K562 (cell line): ENCODE measurements at regions not wholly inside any gene's neighbourhood (a gene's known extent, or its start where the extent isn't known, plus 50 kb on each side); places are given as distances from the start of the nearest gene placed in this dataset.

Experiments
- ATAC-seq: fragments of 200-7000 bp; cut with Tn5 transposase; 3 replicates; pipeline ENCODE4 v1.9.1; 2020; ENCODE audit warnings: moderate library complexity
- BruUV-seq: library from RNA; stranded (reverse); fragments of 400-500 nt; replicated peaks from 2 replicates; lab custom pipeline; 2021; lab: Mats Ljungman, UMichigan
- CTCF ChIA-PET: fragments of 300-600 bp; formaldehyde crosslinking; extraction: SDS; loops from one replicate; lab custom pipeline; 2021; ENCODE audit warnings: low intra/inter-chr PET ratio; lab: Yijun Ruan, JAX
- POLR2A ChIA-PET: fragments of 300-600, 350-650 bp; sonication (Branson Sonifier 250); formaldehyde crosslinking; extraction: SDS; loops from one replicate; lab custom pipeline; 2021; ENCODE audit warnings: antibody characterized with exemption, inconsistent platforms; lab: Yijun Ruan, JAX
- DNase-seq, 4 experiments: peaks; one replicate each; pipeline versions ENCODE4 v3.0.0 to v3.0.0-alpha.2; 2011 to 2018; ENCODE audit warnings: low spot score in 3 of 4, mixed read lengths in 3 of 4; ENCODE audit errors: extremely low read depth in 1 of 4
- FAIRE-seq: peaks from 2 replicates; lab custom pipeline; 2011; peaks lifted over from hg19 to GRCh38; lab: Jason Lieb, UNC
- H2AFZ ChIP-seq: 2 replicates; pipeline ENCODE4 v1.6.0; 2011; ENCODE audit warnings: low read depth, low read length, control low read depth, inconsistent platforms
- H3K27ac ChIP-seq: fragments of 200-600 bp; 3 replicates; pipeline ENCODE4 v1.8.0; 2011; ENCODE audit warnings: low read depth, mild to moderate bottlenecking, control low read depth, inconsistent platforms, low read length, moderate library complexity, mixed read lengths; ENCODE audit errors: extremely low read depth
- H3K27me3 ChIP-seq, 2 experiments: fragments of 300-600 bp in 1 of 2; 2 replicates in 1 of 2; 3 replicates in 1 of 2; pipeline versions ENCODE4 v1.6.0 to v1.8.0; 2011; ENCODE audit warnings: inconsistent platforms in 2 of 2, low read length in 2 of 2, mild to moderate bottlenecking in 1 of 2, mixed read lengths in 1 of 2, moderate library complexity in 1 of 2; ENCODE audit not compliant: control insufficient read depth in 2 of 2, insufficient read depth in 2 of 2
- H3K36me3 ChIP-seq: fragments of 300-600 bp; 3 replicates; pipeline ENCODE4 v1.8.0; 2011; ENCODE audit warnings: mild to moderate bottlenecking, low read length, inconsistent platforms; ENCODE audit not compliant: control insufficient read depth, insufficient read depth
- H3K4me1 ChIP-seq, 2 experiments: fragments of 200-600 bp in 1 of 2; replicated peaks in 1 of 2; 2 replicates in 1 of 2; 3 replicates in 1 of 2; pipeline versions ENCODE4 v1.5.1 to v1.8.0; 2011; ENCODE audit warnings: inconsistent platforms in 2 of 2, low read length in 2 of 2, mild to moderate bottlenecking in 1 of 2, mixed read lengths in 1 of 2, moderate library complexity in 1 of 2; ENCODE audit not compliant: control insufficient read depth in 2 of 2, insufficient read depth in 2 of 2
- H3K4me2 ChIP-seq: 2 replicates; pipeline ENCODE4 v1.6.1; 2011; ENCODE audit warnings: low read length, control low read depth, inconsistent platforms, mixed read lengths; ENCODE audit not compliant: insufficient read depth
- H3K4me3 ChIP-seq: fragments of 200-600 bp; sonication (generic), shearing (Covaris generic); 2 replicates; pipeline ENCODE4 v1.5.1; 2016; ENCODE audit warnings: control low read depth, inconsistent platforms
- H3K79me2 ChIP-seq: fragments of 200-600 bp; 3 replicates; pipeline ENCODE4 v1.8.0; 2011; ENCODE audit warnings: low read length, inconsistent platforms; ENCODE audit not compliant: control insufficient read depth, insufficient read depth
- H3K9ac ChIP-seq, 2 experiments: 2 replicates each; pipeline versions ENCODE4 v1.6.0 to v1.6.1; 2011; ENCODE audit warnings: low read depth in 2 of 2, low read length in 2 of 2, control low read depth in 1 of 2, inconsistent platforms in 1 of 2, mild to moderate bottlenecking in 1 of 2, mixed read lengths in 1 of 2; ENCODE audit not compliant: insufficient read depth in 1 of 2
- H3K9me1 ChIP-seq: one replicate; pipeline ENCODE4 v1.6.0; 2011; ENCODE audit warnings: inconsistent platforms, mild to moderate bottlenecking, low read length, moderate library complexity; ENCODE audit not compliant: control insufficient read depth, insufficient read depth
- H3K9me3 ChIP-seq: replicated peaks from 2 replicates; pipeline ENCODE4 v1.5.1; 2011; ENCODE audit warnings: low read depth, low read length, inconsistent platforms; ENCODE audit not compliant: control insufficient read depth, insufficient read depth
- H4K20me1 ChIP-seq: replicated peaks from 2 replicates; pipeline ENCODE4 v1.6.1; 2011; ENCODE audit warnings: low read length, inconsistent platforms, mixed read lengths; ENCODE audit not compliant: control insufficient read depth, insufficient read depth
- C11orf30 ChIP-seq: fragments of 450-650 bp; IDR thresholded peaks from 2 replicates; pipeline ENCODE4 v1.6.1; 2016; ENCODE audit warnings: low read depth, mild to moderate bottlenecking
- CBX5 ChIP-seq: IDR thresholded peaks from 2 replicates; pipeline ENCODE4 v1.6.1; 2014; ENCODE audit warnings: low read depth, borderline replicate concordance
- DDX20 ChIP-seq: fragments of 450-650 bp; IDR thresholded peaks from 2 replicates; pipeline ENCODE4 v1.6.1; 2016; ENCODE audit warnings: missing genetic modification characterization, low read depth, mild to moderate bottlenecking, missing compliant biosample characterization, moderate library complexity
- MAFG ChIP-seq: fragments of 450-650 bp; conservative IDR thresholded peaks from 2 replicates; pipeline ENCODE4 v1.6.1; 2016; ENCODE audit warnings: missing genetic modification characterization, missing compliant biosample characterization
- ZNF316 ChIP-seq: fragments of 450-650 bp; IDR thresholded peaks from 2 replicates; pipeline ENCODE4 v1.6.1; 2016
- ZNF354B ChIP-seq: fragments of 250-450 bp; sonication (Bioruptor Pico); IDR thresholded peaks from 2 replicates; pipeline ENCODE4 v1.4.0; 2020
- WGBS: fragments of 100-300 bp; shearing (Covaris generic); methylation state at CpG from one replicate; pipeline ENCODE4 v1.1.6; 2016; ENCODE audit warnings: low coverage, mixed read lengths; ENCODE audit not compliant: insufficient coverage; ENCODE audit errors: missing lambda C conversion rate; 5-methylcytosine and 5-hydroxymethylcytosine counted together
- in situ Hi-C: fragments of 300-500 bp; cut with MboI; formaldehyde crosslinking; loops from 4 replicates; pipeline ENCODE4 v1.15.0; 2018; ENCODE audit warnings: inconsistent platforms, mixed read lengths
- intact Hi-C: fragments of 100-400 bp; cut with micrococcal nuclease; formaldehyde crosslinking; loops from 2 replicates; pipeline ENCODE4 v1.14.2; 2022
- TF ChIP-seq, protein P1 (sequence below): sonication (generic); formaldehyde crosslinking; IDR thresholded peaks from 2 replicates; pipeline ENCODE4 v1.8.0; 2022; ENCODE audit warnings: missing genetic modification reagents, mild to moderate bottlenecking, moderate library complexity, borderline replicate concordance

DNA sequence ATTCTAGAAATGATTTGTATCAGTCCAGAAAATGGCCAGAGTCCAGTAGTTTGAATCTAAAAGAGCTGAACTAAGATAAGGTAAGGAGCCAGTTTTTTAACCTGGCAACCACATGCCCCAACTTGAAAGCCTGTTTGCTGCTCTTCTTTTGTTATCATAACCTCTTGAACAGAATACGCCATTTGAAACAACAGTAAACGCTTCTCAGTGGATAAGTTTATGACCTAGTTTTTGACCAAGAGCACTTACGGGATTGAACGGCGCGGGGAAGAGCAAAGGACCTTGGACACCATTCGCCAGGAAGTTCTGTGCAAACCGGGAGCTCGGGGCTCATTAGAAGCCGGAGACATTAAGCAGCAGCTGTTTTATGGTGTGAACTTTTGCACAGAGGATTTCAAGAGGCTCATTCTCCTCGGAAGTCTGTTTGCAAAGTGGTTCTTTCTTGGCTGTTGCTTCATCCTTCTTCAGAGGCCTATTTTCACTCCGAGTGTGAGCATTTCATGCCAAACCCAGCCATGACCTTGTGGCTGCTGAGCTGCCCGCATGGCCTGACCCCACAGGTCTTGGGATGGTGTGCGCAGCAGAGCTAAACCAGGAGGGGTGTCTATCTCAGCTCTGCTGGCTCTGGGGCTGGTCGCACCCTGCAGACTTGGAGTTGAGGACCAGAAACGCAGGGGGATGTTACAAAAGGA, 215.1 kb downstream of the SOX4 start (continued):
- TF ChIP-seq CBX5, result no peak

DNA sequence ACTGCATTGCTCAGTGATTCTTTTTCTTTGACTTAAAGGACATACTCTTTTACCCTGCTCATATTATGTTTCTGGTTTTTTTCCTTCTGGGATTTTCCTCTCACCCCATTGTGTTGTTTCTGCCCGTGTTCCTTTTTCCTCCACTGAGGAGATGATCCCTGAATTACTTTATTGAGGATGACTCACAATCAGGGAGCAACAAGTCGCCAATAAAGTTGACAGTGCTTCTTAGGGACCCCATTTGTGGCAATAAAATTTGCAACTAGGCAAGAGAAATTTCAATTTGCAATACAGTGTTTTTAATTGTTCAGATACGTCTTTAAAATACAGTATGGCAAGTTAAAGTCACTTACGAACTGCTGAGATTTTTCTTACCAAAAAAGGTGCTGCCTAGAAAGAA, 217.9 kb downstream of the SOX4 start:
- Histone ChIP-seq H3K36me3 (no peaks in the 10 kb centered on the region), H3K27me3 (peaks cover 12 to 27% of the 10 kb centered on the region in 2 experiments; a peak in 4 of 5 replicates), H4K20me1 (no peaks in the 10 kb centered on the region), H3K9me3 (no peaks in the 10 kb centered on the region), H3K4me3 (no peak overlapping the region), H3K27ac (no peak overlapping the region), H3K4me1 (no peaks in the 10 kb centered on the region), H3K9ac (no peak overlapping the region), H3K9me1 (no peaks in the 10 kb centered on the region), H3K79me2 (no peaks in the 10 kb centered on the region), H3K4me2 (no peak overlapping the region), H2AFZ (no peak overlapping the region)
- intact Hi-C loops, result no loop called here
- TF ChIP-seq, protein P1, sequence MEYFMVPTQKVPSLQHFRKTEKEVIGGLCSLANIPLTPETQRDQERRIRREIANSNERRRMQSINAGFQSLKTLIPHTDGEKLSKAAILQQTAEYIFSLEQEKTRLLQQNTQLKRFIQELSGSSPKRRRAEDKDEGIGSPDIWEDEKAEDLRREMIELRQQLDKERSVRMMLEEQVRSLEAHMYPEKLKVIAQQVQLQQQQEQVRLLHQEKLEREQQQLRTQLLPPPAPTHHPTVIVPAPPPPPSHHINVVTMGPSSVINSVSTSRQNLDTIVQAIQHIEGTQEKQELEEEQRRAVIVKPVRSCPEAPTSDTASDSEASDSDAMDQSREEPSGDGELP (CRISPR knock-in tag), result no peak
- 0% methylated on average over 4 of the region's 4 CpGs for WGBS
- FAIRE-seq (no peak), DNase-seq (no peak), ATAC-seq (no peak)
- POLR2A ChIA-PET, result no interaction called here
- BruUV-seq, result no TSS peak
- in situ Hi-C loops, result no loop called here
- CTCF ChIA-PET, result no interaction called here

DNA sequence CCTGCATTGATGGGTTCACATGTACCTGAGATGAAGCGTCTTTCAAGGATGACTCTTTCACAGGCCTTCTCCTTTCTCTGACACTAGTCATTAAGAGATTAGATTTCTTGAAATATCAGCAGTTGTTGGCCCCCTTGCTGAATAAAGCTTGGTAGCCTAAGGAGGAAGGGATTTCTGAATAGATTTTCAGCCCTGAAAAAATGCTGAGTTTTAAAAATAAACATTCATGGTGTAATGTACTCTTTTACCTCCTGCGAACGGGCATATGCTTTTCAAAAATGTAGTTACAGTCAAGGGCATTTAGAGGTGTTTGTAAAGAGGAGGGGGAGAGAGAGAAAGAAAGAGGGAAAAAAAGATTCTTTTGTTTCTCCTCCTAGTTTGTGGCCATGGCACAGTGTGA, 222.7 kb downstream of the SOX4 start:
- intact Hi-C loops (no loop called here), in situ Hi-C loops (no loop called here)
- H3K27me3 ChIP-seq, result peaks cover 12 to 22% of the 10 kb centered on the region in 2 experiments; a peak in 4 of 5 replicates
- no peak overlapping the region for H3K4me2 ChIP-seq
- no TSS peak for BruUV-seq
- no peaks in the 10 kb centered on the region for H3K9me3 ChIP-seq
- ChIA-PET POLR2A (no interaction called here), CTCF (no interaction called here)
- WGBS, result 2% methylated on average over 3 of the region's 3 CpGs
- H4K20me1 ChIP-seq, result no peaks in the 10 kb centered on the region
- H3K9me1 ChIP-seq, result no peaks in the 10 kb centered on the region
- H2AFZ ChIP-seq, result no peak overlapping the region
- H3K4me3 ChIP-seq, result no peak overlapping the region
- no peaks in the 10 kb centered on the region for H3K4me1 ChIP-seq
- TF ChIP-seq ZNF316 (peak; percentile 59; the same call in 1 of the 2 replicates), C11orf30 (peak; percentile 50), ZNF354B (no peak), DDX20 (no peak), MAFG (tag) (0 out of 2 replicates have a peak, but pooled peaks have one; percentile 25)
- no peaks in the 10 kb centered on the region for H3K36me3 ChIP-seq
- no peak overlapping the region for H3K9ac ChIP-seq
- ATAC-seq, result no peak
- DNase-seq, result no peak
- H3K79me2 ChIP-seq, result no peaks in the 10 kb centered on the region
- no peak for FAIRE-seq
- H3K27ac ChIP-seq, result no peak overlapping the region
